Activated T-helper 1 cell treated with anti-CD3 and anti-CD28 coated beads, Interleukin-12 subunit alpha, Interleukin-12 subunit beta, Interleukin-2, Interleukin-4 antibody, amounts not matched to agents 30 ng/mL and 10 ng/mL and 1 ng/mL, durations not matched to agents 14 hours and 24 hours and 36 hours (primary cell): ENCODE measurements at regions not wholly inside any gene's neighbourhood (a gene's known extent, or its start where the extent isn't known, plus 50 kb on each side); places are given as distances from the start of the nearest gene placed in this dataset.

ENCODE experiments used
- DNase-seq: peaks from one replicate; pipeline ENCODE4 v3.0.0; 2021; ENCODE audit warnings: low spot score
- H3K27ac Mint-ChIP-seq: one replicate; pipeline ENCODE4 v1.8.0; 2021; ENCODE audit warnings: mild to moderate bottlenecking, mixed read lengths
- H3K27me3 Mint-ChIP-seq: one replicate; pipeline ENCODE4 v1.8.0; 2022; ENCODE audit warnings: mild to moderate bottlenecking, moderate library complexity, mixed read lengths; ENCODE audit not compliant: insufficient read depth
- H3K36me3 Mint-ChIP-seq: one replicate; pipeline ENCODE4 v1.8.0; 2021; ENCODE audit warnings: low read depth, mixed read lengths
- H3K4me1 Mint-ChIP-seq: one replicate; pipeline ENCODE4 v1.8.0; 2021; ENCODE audit warnings: low read depth, mixed read lengths
- H3K4me3 Mint-ChIP-seq: one replicate; pipeline ENCODE4 v1.8.0; 2021; ENCODE audit warnings: mild to moderate bottlenecking, moderate library complexity, mixed read lengths
- H3K9me3 Mint-ChIP-seq: one replicate; pipeline ENCODE4 v1.8.0; 2021; ENCODE audit warnings: mixed read lengths
- intact Hi-C: fragments of 100-400 bp; cut with micrococcal nuclease; formaldehyde crosslinking; loops from one replicate; pipeline ENCODE4 v1.15.1; 2024

- Mint-ChIP-seq H3K4me3 (no peak overlapping the region), H3K36me3 (no peaks in the 10 kb centered on the region), H3K27me3 (peaks cover 21% of the 10 kb centered on the region), H3K27ac (peak overlapping the region; percentile 1), H3K4me1 (peaks cover 18% of the 10 kb centered on the region), H3K9me3 (no peaks in the 10 kb centered on the region)
- intact Hi-C loops = no loop called here
- no peak for DNase-seq
These were observed 70.9 kb upstream of the ARL4D start for GRCh38 chr17:43327834-43328420.

- H3K9me3 Mint-ChIP-seq = no peaks in the 10 kb centered on the region
- intact Hi-C loops = no loop called here
- H3K27me3 Mint-ChIP-seq = peaks cover 21% of the 10 kb centered on the region
- H3K27ac Mint-ChIP-seq = peak overlapping the region; percentile 1
- H3K4me3 Mint-ChIP-seq = no peak overlapping the region
- H3K4me1 Mint-ChIP-seq = peaks cover 18% of the 10 kb centered on the region
- no peaks in the 10 kb centered on the region for H3K36me3 Mint-ChIP-seq
- DNase-seq = no peak
These were observed 71.4 kb upstream of the ARL4D start for GRCh38 chr17:43327421-43327820.

DNA sequence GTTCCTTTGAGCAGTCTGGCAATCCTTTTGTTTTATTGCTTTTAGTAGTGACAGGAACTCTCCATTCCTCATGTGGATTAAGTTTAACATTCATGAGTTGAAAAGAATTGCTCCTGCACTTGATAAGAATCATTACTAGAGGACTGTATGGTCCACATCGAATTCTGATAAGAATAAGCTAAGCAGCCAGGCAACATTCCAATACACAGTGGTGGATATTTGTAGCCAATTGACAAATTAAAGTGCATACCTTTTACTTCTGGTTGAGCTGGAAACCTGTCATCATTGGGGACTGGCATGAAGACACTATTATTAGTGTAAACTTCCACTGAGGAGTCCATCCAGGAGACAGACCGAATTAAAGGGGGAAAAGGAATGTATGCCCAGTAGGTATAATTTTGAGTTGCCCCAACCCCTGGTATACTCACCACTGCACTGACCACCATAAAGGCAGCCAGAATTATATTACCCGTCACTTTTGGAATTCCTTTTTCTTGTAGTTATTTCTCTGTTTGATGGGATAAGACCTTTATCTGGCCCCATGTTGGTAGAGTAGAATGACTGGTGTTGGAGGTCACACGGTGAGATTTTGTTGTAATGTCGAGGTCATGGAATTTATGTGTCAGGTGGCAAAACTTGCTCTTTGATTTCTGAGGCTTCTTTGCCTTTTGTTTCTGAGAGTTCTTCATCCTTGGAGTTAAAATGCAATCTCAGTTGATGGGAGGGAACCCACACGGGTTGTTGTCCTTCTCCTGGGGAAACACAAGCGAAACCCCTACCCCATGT is 72.1 kb upstream of the ARL4D start:
- H3K27ac Mint-ChIP-seq = no peak overlapping the region

DNA sequence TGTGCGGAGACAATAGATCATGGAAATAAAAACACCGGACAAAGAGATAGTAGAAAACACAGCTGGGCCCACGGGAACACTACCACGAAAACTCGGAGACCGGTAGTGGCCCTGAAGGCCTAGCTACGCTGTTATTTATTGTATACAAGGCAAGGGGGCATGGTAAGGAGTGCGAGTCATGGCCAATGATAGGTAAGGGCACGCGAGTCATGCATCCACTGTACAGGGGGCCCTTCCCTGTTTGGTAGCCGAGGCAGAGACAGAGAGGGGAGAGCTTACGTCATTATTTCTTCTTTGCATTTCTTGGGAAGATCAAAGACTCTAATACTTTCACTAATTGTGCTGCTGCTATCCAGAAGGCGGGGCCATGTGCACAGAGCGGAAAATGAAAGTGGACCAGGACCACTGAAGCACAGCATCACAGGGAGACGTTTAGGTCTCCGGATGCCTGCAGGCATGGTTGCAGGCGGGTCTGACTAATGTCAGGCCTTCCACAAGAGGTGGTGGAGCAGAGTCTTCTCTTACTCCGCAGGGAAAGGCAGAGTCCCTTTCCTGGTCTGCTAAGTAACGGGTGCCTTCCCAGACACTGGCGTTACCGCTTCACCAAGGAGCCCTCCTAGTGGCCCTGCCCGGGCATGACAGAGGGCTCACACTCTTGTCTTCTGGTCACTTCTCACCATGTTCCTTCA is 74.4 kb upstream of the ARL4D start:
- no peak for DNase-seq
- H3K4me3 Mint-ChIP-seq = no peak overlapping the region
- H3K27me3 Mint-ChIP-seq = peaks cover 21% of the 10 kb centered on the region
- peaks cover 18% of the 10 kb centered on the region for H3K4me1 Mint-ChIP-seq
- H3K36me3 Mint-ChIP-seq = no peaks in the 10 kb centered on the region
- intact Hi-C loops = no loop called here
- no peak overlapping the region for H3K27ac Mint-ChIP-seq
- no peaks in the 10 kb centered on the region for H3K9me3 Mint-ChIP-seq

More for the DNA sequence above, 72.1 kb upstream of the ARL4D start:
- no peaks in the 10 kb centered on the region for H3K9me3 Mint-ChIP-seq
- DNase-seq = no peak
- no peaks in the 10 kb centered on the region for H3K36me3 Mint-ChIP-seq
- H3K27me3 Mint-ChIP-seq = peaks cover 21% of the 10 kb centered on the region
- H3K4me3 Mint-ChIP-seq = no peak overlapping the region
- intact Hi-C loops = no loop called here
- H3K4me1 Mint-ChIP-seq = peaks cover 18% of the 10 kb centered on the region

GRCh38 chr17:43319293-43320124 is 79.3 kb upstream of the ARL4D start:
- peaks cover 4% of the 10 kb centered on the region for H3K36me3 Mint-ChIP-seq
- H3K9me3 Mint-ChIP-seq = no peaks in the 10 kb centered on the region
- no peak overlapping the region for H3K4me3 Mint-ChIP-seq
- no peaks in the 10 kb centered on the region for H3K27me3 Mint-ChIP-seq
- H3K4me1 Mint-ChIP-seq = peaks cover 19% of the 10 kb centered on the region
- intact Hi-C loops = loop anchor here (10.0 kb wide), 1 partner anchor 295 kb away; the partner anchor contains the start of genes RND2 and VAT1
- no peak for DNase-seq
- no peak overlapping the region for H3K27ac Mint-ChIP-seq

DNA sequence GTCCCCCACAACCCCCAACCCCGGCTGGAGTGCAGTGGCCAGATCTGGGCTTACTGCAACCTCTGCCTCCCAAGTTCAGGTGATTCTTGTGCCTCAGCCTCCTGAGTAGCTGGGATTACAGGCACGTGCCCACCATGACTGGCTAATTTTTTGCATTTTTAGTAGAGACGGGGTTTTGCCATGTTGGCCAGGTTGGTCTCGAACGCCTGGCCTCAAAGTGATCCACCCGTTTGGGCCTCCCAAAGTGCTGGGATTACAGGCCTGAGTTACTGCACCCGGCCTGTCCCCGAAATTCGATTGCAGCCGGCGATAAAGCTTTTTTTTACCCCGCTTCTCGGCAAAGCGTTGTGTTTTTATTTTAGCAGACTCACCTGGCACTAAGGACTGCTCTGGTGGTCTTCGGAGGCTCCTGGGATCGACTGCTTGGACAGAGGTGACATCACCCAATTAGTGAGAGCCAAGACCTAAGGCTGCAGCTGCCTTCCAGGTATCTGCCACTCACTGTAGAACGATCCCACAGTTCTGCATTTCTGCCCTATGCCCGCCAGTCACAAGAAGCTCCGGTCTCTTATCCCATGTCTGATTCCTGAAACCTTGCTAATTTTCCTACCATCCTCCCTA is 82.2 kb upstream of the ARL4D start:
- Mint-ChIP-seq H3K27ac (peak overlapping the region; percentile 77), H3K27me3 (peaks cover 2% of the 10 kb centered on the region), H3K4me3 (no peak overlapping the region), H3K36me3 (peaks cover 4% of the 10 kb centered on the region), H3K4me1 (peaks cover 24% of the 10 kb centered on the region), H3K9me3 (no peaks in the 10 kb centered on the region)
- DNase-seq = peak; percentile 38
- intact Hi-C loops = loop anchor here (1.0 to 10.0 kb wide), 2 partner anchors 105 to 292 kb away; partner anchors contain the start of genes RND2, TMEM106A and VAT1

DNA sequence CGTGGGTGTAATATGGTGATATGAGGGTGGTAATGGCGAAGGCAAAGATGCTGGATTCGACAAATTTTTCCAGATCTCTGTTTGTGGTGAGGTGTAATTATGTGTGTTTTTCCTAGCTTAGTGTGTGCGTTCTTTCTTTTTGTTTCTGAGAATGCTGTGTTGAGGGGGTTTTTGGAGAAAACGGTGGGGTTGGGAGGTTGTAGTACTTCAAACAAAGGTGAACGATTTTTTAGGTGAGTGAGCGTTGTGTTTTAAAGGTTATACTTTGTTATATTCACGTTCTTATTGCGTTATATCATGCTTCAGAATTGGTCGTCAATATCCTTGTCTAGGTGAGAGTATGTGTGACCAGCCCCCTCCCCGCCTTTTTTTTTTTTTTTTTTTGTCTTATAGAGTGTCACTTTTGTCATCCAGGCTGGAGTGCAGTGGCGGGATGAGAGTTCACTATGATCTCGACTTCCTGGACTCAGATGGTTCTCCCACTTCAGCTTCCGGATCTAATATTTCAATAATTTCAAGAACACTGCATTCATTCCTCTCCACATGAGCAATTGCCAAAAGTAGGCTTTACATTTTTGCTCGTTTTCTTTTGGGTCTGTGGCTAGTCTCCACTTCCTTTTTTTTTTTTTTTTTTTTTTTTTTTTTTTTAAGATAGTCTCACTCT is 82.2 kb upstream of the RNU2-1 start:
- intact Hi-C loops = loop anchor here (1.0 to 10.0 kb wide), 7 partner anchors 45 to 318 kb away; partner anchors contain the start of genes BRCA1, NBR1, RND2 and RPL27
- no peaks in the 10 kb centered on the region for H3K9me3 Mint-ChIP-seq
- peaks cover 4% of the 10 kb centered on the region for H3K36me3 Mint-ChIP-seq
- H3K27ac Mint-ChIP-seq = no peak overlapping the region
- no peak overlapping the region for H3K4me3 Mint-ChIP-seq
- DNase-seq = no peak
- H3K27me3 Mint-ChIP-seq = peaks cover 2% of the 10 kb centered on the region
- peaks cover 25% of the 10 kb centered on the region for H3K4me1 Mint-ChIP-seq

GRCh38 chr17:43315369-43315768 is 81.6 kb upstream of the RNU2-1 start:
- no peaks in the 10 kb centered on the region for H3K9me3 Mint-ChIP-seq
- peaks cover 4% of the 10 kb centered on the region for H3K36me3 Mint-ChIP-seq
- H3K4me1 Mint-ChIP-seq = peaks cover 25% of the 10 kb centered on the region
- intact Hi-C loops = loop anchor here (1.0 to 10.0 kb wide), 6 partner anchors 46 to 317 kb away; partner anchors contain the start of genes BRCA1, NBR1, RND2 and RPL27
- no peak overlapping the region for H3K27ac Mint-ChIP-seq
- peaks cover 2% of the 10 kb centered on the region for H3K27me3 Mint-ChIP-seq
- no peak overlapping the region for H3K4me3 Mint-ChIP-seq
- no peak for DNase-seq

DNA sequence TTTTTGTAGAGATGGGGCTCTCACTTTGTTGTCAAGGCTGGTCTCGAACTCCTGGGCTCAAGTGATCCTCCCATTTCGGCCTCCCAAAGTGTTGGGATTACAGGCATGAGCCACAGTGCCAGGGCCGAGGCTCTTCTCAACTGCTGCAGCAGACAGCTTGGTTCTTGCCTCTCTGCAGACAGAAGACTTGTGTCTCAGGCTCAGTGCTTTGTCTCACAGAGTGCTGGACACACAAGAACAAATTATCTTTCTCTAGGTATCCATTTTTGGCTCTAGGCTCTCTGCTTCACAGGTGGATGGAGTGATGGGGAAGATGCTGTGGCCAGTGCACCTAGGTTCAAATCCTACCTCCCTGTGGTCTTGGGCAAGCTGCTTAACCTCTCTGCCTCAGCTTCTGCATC is 80.8 kb upstream of the RNU2-1 start:
- Mint-ChIP-seq H3K9me3 (no peaks in the 10 kb centered on the region), H3K4me3 (no peak overlapping the region), H3K27ac (no peak overlapping the region), H3K4me1 (peaks cover 25% of the 10 kb centered on the region), H3K27me3 (peaks cover 2% of the 10 kb centered on the region), H3K36me3 (peaks cover 4% of the 10 kb centered on the region)
- no peak for DNase-seq
- intact Hi-C loops = loop anchor here (1.0 to 10.0 kb wide), 6 partner anchors 47 to 316 kb away; partner anchors contain the start of genes BRCA1, NBR1, RND2 and RPL27

- no peak for DNase-seq
- no peak overlapping the region for H3K27ac Mint-ChIP-seq
- peaks cover 13% of the 10 kb centered on the region for H3K4me1 Mint-ChIP-seq
- no peak overlapping the region for H3K4me3 Mint-ChIP-seq
- intact Hi-C loops = loop anchor here (10.0 kb wide), 1 partner anchor 287 kb away; the partner anchor contains the start of genes RND2 and VAT1
- peaks cover 2% of the 10 kb centered on the region for H3K27me3 Mint-ChIP-seq
- H3K9me3 Mint-ChIP-seq = no peaks in the 10 kb centered on the region
- no peaks in the 10 kb centered on the region for H3K36me3 Mint-ChIP-seq
These were observed 78.2 kb upstream of the RNU2-1 start for GRCh38 chr17:43312011-43312410.

DNA sequence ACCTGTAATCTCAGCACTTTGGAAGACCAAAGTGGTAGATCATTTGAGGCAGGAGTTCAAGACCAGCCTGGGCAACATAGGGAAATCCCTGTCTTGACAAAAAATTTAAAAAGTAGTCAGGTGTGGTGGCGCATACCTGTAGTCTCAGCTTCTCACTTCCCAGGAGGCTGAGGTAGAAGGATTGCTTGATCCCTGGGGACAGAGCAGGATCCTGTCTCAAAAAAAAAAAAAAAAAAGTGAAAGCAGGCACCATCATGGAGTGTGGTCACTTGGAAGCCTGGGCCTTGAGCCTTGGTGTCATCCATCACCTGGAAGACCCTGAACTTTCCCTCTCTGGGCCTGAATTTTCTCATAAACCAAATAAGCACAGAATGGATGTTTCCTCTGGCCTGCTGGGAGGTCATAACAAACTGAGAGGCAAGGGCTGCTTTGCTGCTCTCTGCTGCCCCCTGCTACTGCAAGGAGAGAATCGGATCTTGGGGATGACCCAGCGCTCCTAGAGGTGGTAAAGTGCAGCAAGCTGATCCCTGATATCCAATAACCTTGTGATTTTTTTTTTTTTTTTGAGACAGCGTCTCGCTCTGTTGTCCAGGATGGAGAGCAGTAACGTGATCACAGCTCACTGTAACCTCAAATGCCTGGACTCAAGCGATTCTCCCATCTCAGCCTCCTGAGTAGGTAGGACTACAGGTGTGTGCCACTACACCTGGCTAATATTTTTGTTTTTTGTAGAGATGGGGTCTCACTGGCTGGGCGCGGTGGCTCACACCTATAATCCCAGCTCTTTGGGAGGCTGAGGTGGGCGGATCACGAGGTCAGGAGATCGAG is 75.9 kb upstream of the RNU2-1 start:
- Mint-ChIP-seq H3K9me3 (no peaks in the 10 kb centered on the region), H3K27ac (no peak overlapping the region), H3K4me3 (no peak overlapping the region), H3K36me3 (no peaks in the 10 kb centered on the region), H3K4me1 (peaks cover 6% of the 10 kb centered on the region), H3K27me3 (peaks cover 2% of the 10 kb centered on the region)
- DNase-seq = no peak
- intact Hi-C loops = loop anchor here (10.0 kb wide), 1 partner anchor 285 kb away; the partner anchor contains the start of genes RND2 and VAT1
